H1 (cell line): ENCODE measurements at regions not wholly inside any gene's neighbourhood (a gene's known extent, or its start where the extent isn't known, plus 50 kb on each side); places are given as distances from the start of the nearest gene placed in this dataset.

Experiments
- ATF3 ChIP-seq: IDR thresholded peaks from 2 replicates; pipeline ENCODE4 v1.6.1; 2011; ENCODE audit warnings: low read depth, mild to moderate bottlenecking, low read length; ENCODE audit not compliant: insufficient read depth
- CEBPB ChIP-seq: IDR thresholded peaks from 2 replicates; pipeline ENCODE4 v1.6.1; 2012; ENCODE audit warnings: low read depth, low read length
- CREB1 ChIP-seq: IDR thresholded peaks from 2 replicates; pipeline ENCODE4 v1.6.1; 2012; ENCODE audit warnings: inconsistent platforms
- CTCF ChIP-seq, 3 experiments: IDR thresholded peaks; 1 replicate in 2 of 3; 2 replicates in 1 of 3; pipeline versions ENCODE4 v1.5.1 to v1.6.1; 2011; ENCODE audit warnings: low read length in 3 of 3, mild to moderate bottlenecking in 3 of 3, inconsistent platforms in 2 of 3, low read depth in 1 of 3, moderate library complexity in 1 of 3; ENCODE audit not compliant: insufficient read depth in 1 of 3; ENCODE audit errors: control extremely low read depth in 1 of 3
- EZH2 ChIP-seq: fragments of 200-600 bp; sonication (generic); IDR thresholded peaks from 2 replicates; pipeline ENCODE4 v1.7.1; 2012; ENCODE audit warnings: low read depth, mild to moderate bottlenecking, moderate library complexity, low read length, inconsistent platforms; ENCODE audit not compliant: severe bottlenecking
- JUND ChIP-seq: IDR thresholded peaks from 2 replicates; pipeline ENCODE4 v1.6.1; 2011; ENCODE audit warnings: mild to moderate bottlenecking, improper control_type of control experiment, low read length
- KDM5A ChIP-seq: fragments of 200-600 bp; IDR thresholded peaks from 2 replicates; pipeline ENCODE4 v1.7.1; 2012; ENCODE audit warnings: mild to moderate bottlenecking, low read length, inconsistent platforms, mixed read lengths
- MAX ChIP-seq: IDR thresholded peaks from 2 replicates; pipeline ENCODE4 v1.6.1; 2012; ENCODE audit warnings: inconsistent platforms
- RAD21 ChIP-seq, 2 experiments: IDR thresholded peaks in 1 of 2; conservative IDR thresholded peaks in 1 of 2; 2 replicates each; pipeline ENCODE4 v1.6.1; 2011; ENCODE audit warnings: low read depth in 2 of 2, low read length in 2 of 2, improper control_type of control experiment in 1 of 2, inconsistent platforms in 1 of 2, mild to moderate bottlenecking in 1 of 2, moderate library complexity in 1 of 2
- RBBP5 ChIP-seq: IDR thresholded peaks from 2 replicates; pipeline ENCODE4 v1.7.1; 2012; ENCODE audit warnings: low read depth, mild to moderate bottlenecking, inconsistent platforms, low read length, moderate library complexity, borderline replicate concordance
- SP2 ChIP-seq: IDR thresholded peaks from 2 replicates; pipeline ENCODE4 v1.6.1; 2012; ENCODE audit warnings: mild to moderate bottlenecking, low read length, inconsistent platforms
- TF ChIP-seq, protein P1 (sequence below): IDR thresholded peaks from 2 replicates; pipeline ENCODE4 v1.6.1; 2012; ENCODE audit warnings: low read length, inconsistent platforms

- TF ChIP-seq CTCF (IDR thresholded peaks at IDR 0.05; ENCODE audit: control extremely low read depth in 1 of 3, insufficient read depth in 1 of 3, low read depth in 1 of 3, low read length in 3 of 3) (no peak), RBBP5 (no peak), ATF3 (no peak), SP2 (no peak), MAX (no peak), KDM5A (no peak), RAD21 (IDR thresholded peaks at IDR 0.05 in 1 of 2, conservative IDR thresholded peaks at IDR 0.05 in 1 of 2; ENCODE audit: low read depth in 2 of 2, low read length in 2 of 2) (no peak), JUND (no peak), EZH2 (no peak), CREB1 (no peak), CEBPB (no peak)
- TF ChIP-seq, protein P1, sequence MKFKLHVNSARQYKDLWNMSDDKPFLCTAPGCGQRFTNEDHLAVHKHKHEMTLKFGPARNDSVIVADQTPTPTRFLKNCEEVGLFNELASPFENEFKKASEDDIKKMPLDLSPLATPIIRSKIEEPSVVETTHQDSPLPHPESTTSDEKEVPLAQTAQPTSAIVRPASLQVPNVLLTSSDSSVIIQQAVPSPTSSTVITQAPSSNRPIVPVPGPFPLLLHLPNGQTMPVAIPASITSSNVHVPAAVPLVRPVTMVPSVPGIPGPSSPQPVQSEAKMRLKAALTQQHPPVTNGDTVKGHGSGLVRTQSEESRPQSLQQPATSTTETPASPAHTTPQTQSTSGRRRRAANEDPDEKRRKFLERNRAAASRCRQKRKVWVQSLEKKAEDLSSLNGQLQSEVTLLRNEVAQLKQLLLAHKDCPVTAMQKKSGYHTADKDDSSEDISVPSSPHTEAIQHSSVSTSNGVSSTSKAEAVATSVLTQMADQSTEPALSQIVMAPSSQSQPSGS, result no peak
Measured at GRCh38 chrX:33415459-33415858, 204.1 kb upstream of the DMD start.
